ENCODE measurements at regions not wholly inside any gene's neighbourhood (a gene's known extent, or its start where the extent isn't known, plus 50 kb on each side); places are given as distances from the start of the nearest gene placed in this dataset.
A peak's percentile ranks its signal among the peaks of the same experiment; 100 is the strongest.

- FAIRE-seq (no peak), DNase-seq (ENCODE audit: low read depth) (peak; percentile 55)
- Histone ChIP-seq H3K27me3 (ENCODE audit: control insufficient read depth, insufficient read depth, low read length) (no peaks in the 10 kb centered on the region), H3K36me3 (ENCODE audit: control insufficient read depth, insufficient read depth, low read length) (no peaks in the 10 kb centered on the region), H3K4me3 (ENCODE audit: low read depth, low read length) (peak overlapping the region; percentile 25)
- TF ChIP-seq, protein P1, sequence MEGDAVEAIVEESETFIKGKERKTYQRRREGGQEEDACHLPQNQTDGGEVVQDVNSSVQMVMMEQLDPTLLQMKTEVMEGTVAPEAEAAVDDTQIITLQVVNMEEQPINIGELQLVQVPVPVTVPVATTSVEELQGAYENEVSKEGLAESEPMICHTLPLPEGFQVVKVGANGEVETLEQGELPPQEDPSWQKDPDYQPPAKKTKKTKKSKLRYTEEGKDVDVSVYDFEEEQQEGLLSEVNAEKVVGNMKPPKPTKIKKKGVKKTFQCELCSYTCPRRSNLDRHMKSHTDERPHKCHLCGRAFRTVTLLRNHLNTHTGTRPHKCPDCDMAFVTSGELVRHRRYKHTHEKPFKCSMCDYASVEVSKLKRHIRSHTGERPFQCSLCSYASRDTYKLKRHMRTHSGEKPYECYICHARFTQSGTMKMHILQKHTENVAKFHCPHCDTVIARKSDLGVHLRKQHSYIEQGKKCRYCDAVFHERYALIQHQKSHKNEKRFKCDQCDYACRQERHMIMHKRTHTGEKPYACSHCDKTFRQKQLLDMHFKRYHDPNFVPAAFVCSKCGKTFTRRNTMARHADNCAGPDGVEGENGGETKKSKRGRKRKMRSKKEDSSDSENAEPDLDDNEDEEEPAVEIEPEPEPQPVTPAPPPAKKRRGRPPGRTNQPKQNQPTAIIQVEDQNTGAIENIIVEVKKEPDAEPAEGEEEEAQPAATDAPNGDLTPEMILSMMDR (IDR thresholded peaks at IDR 0.05; ENCODE audit: insufficient read depth, low read length, severe bottlenecking): peak; percentile 90
These were observed 63.5 kb upstream of the NFASC start for GRCh38 chr1:204806943-204807687.

DNA sequence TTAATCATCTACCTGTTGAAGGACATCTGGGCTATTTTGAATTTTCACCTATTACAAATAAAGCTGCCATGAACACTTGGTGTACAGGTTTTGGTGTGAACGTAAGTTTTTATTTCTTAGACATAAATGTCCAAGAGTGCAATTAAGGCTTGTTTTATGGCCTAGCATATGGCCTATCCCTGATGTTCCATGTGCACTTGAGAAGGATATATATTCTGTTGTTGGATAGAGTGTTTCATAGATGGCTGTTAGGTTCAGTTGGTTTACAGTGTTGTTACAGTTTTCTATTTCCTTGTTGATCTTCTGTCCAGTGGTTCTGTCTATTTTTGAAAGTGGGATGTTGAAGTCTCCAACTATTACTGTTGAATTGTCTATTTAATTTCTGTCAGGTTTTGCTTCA is 61.2 kb upstream of the NFASC start:
- no peak for FAIRE-seq
- Histone ChIP-seq H3K27me3 (ENCODE audit: control insufficient read depth, insufficient read depth, low read length) (peaks cover 1% of the 10 kb centered on the region), H3K36me3 (ENCODE audit: control insufficient read depth, insufficient read depth, low read length) (no peaks in the 10 kb centered on the region), H3K4me3 (ENCODE audit: low read depth, low read length) (no peak overlapping the region)
- DNase-seq (ENCODE audit: low read depth): no peak
- TF ChIP-seq, protein P1 (IDR thresholded peaks at IDR 0.05; ENCODE audit: insufficient read depth, low read length, severe bottlenecking): no peak

GRCh38 chr1:204812842-204813241 is 57.8 kb upstream of the NFASC start:
- Histone ChIP-seq H3K4me3 (ENCODE audit: low read depth, low read length) (no peak overlapping the region), H3K36me3 (ENCODE audit: control insufficient read depth, insufficient read depth, low read length) (no peaks in the 10 kb centered on the region), H3K27me3 (ENCODE audit: control insufficient read depth, insufficient read depth, low read length) (peaks cover 6% of the 10 kb centered on the region)
- FAIRE-seq (no peak), DNase-seq (ENCODE audit: low read depth) (no peak)
- TF ChIP-seq, protein P1 (IDR thresholded peaks at IDR 0.05; ENCODE audit: insufficient read depth, low read length, severe bottlenecking): no peak

DNA sequence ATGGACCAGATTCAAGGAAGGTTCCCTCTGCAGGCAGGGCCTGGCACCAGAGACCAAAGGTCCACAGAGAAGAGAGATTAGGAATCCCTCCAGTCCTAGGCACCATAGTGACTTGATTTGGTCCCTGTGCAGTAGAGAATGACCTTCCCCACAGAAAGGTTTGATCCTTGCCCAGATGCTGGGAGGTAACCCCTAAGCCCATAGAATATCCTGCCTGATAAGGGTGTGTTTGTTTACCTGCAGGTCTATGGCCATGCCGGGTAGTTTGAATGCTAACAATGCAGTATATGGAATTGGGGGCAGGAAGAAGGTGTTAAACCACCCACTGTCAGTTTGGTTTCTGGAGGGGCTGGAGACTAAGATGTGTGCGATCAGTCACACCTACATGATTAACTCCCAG is 57.1 kb upstream of the NFASC start:
- FAIRE-seq: no peak
- no peak for DNase-seq (ENCODE audit: low read depth)
- H3K36me3 ChIP-seq (ENCODE audit: control insufficient read depth, insufficient read depth, low read length): no peaks in the 10 kb centered on the region
- H3K4me3 ChIP-seq (ENCODE audit: low read depth, low read length): no peak overlapping the region
- TF ChIP-seq, protein P1 (IDR thresholded peaks at IDR 0.05; ENCODE audit: insufficient read depth, low read length, severe bottlenecking): no peak
- peaks cover 6% of the 10 kb centered on the region for H3K27me3 ChIP-seq (ENCODE audit: control insufficient read depth, insufficient read depth, low read length)

- Histone ChIP-seq H3K4me3 (ENCODE audit: low read depth, low read length) (no peak overlapping the region), H3K27me3 (ENCODE audit: control insufficient read depth, insufficient read depth, low read length) (peaks cover 7% of the 10 kb centered on the region), H3K36me3 (ENCODE audit: control insufficient read depth, insufficient read depth, low read length) (no peaks in the 10 kb centered on the region)
- FAIRE-seq (no peak), DNase-seq (ENCODE audit: low read depth) (no peak)
- TF ChIP-seq, protein P1 (IDR thresholded peaks at IDR 0.05; ENCODE audit: insufficient read depth, low read length, severe bottlenecking): no peak
These were observed 56.3 kb upstream of the NFASC start for GRCh38 chr1:204814166-204814884.
